ENCODE measurements at regions not wholly inside any gene's neighbourhood (a gene's known extent, or its start where the extent isn't known, plus 50 kb on each side); places are given as distances from the start of the nearest gene placed in this dataset.
"Not testable (repeated sequence)": the region's sequence is repeated elsewhere in the genome, so short reads cannot be mapped to it uniquely, and the experiment has no call there.

DNA sequence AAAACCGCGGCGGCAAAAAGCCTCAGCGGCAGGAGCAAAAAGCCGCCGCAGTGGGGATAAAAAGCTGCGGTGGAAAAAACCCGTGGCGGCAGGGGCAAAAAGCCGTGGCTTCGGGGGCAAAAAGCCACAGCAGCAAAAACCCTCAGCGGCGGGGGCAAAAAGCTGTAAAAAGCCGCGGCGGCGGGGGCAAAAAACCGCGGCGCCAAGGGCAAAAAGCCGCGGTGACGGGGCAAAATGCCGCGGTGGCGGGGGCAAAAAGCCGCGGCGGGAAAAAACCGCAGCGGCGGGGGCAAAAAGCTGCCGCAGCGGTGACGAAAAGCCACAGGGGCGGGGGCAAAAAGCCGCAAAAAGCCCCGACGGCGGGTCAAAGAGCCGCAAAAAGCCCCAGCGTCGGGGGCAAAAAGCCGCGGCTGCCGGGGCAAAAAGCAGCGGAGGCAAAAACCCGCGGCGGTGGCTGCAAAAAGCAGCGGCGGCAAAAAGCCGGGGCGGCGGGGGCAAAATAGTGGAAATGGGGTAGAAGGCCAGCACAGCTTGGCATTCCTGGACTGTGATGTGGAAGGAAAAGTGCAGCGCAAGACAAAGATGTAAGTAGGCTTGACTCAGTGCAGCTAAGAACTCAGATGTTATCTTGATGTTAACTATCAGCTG is 151.8 kb downstream of the ANKRD30BL start:
- POLR2A ChIA-PET: no interaction called here
- FAIRE-seq: no peak
- 19% methylated on average over 55 of the region's 56 CpGs for WGBS (ENCODE audit: missing lambda C conversion rate)
- DNase-seq (ENCODE audit: low read depth in 1 of 2, low spot score in 1 of 2): no peak
- TF ChIP-seq CBX8 (IDR thresholded peaks at IDR 0.05) (peak; percentile 33; the same call in 1 of the 2 replicates), ZSCAN20 (CRISPR knock-in tag; IDR thresholded peaks at IDR 0.05) (no peak), KDM5A (IDR thresholded peaks at IDR 0.05) (no peak), CHD4 (IDR thresholded peaks at IDR 0.05; ENCODE audit: borderline replicate concordance) (no peak)
- CTCF ChIA-PET: no interaction called here
- Histone ChIP-seq H3K9me3 (no peaks in the 10 kb centered on the region), H3K4me3 (peak overlapping the region; percentile 35; the same call in 2 of the 3 replicates), H3K27ac (no peak overlapping the region), H3K4me2 (peak overlapping the region; percentile 63), H3K4me1 (no peaks in the 10 kb centered on the region)
- no peak for ATAC-seq

DNA sequence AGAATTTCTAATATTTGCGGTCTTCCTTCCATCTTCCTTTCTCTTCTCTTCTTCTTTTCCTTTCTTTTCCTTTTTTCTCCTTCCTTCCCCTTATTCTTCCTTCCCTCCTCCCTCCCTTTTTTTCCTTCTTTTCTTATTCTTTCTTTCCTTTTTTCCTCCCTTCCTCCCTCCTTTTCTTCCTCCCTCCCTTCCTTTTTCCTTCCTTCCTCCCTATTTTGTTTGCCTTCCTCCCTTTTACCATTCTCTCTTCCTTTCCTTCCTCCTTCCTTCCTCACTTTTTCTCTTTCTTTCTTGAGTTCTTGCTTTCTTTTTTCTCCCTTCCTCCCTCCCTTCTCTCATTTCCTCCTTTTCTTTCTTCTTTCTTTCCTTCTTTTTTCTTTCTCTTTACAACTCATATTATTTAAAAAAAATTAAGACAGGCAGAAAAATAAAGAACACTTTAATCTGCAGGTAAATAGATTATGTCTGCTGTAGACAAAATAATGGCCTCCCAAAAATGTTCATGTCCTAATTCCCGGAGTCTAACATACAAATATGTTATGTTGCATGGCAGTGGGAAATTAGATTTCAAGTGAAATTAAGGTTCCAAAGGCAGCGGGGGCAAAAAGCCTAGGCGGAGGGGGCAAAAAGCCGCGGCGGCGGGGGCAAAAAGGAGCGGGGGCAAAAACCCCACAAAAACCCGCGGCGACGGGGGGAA is 152.4 kb downstream of the ANKRD30BL start:
- Histone ChIP-seq H3K9me3 (no peaks in the 10 kb centered on the region), H3K4me2 (peak overlapping the region; percentile 63), H3K27ac (no peak overlapping the region), H3K4me3 (peak overlapping the region; percentile 35; the same call in 1 of the 3 replicates), H3K4me1 (no peaks in the 10 kb centered on the region)
- DNase-seq (ENCODE audit: low read depth in 1 of 2, low spot score in 1 of 2) (no peak), FAIRE-seq (no peak), ATAC-seq (no peak)
- 33% methylated on average over 4 of the region's 13 CpGs for WGBS (ENCODE audit: missing lambda C conversion rate)
- CTCF ChIA-PET: no interaction called here
- TF ChIP-seq HEYL (CRISPR knock-in tag; IDR thresholded peaks at IDR 0.05) (no peak), MYC (IDR thresholded peaks at IDR 0.05; ENCODE audit: borderline replicate concordance, low read length) (no peak), ZC3H11A (IDR thresholded peaks at IDR 0.05) (no peak), EP300 (IDR thresholded peaks at IDR 0.05) (no peak), KDM5A (IDR thresholded peaks at IDR 0.05) (no peak), SREBF2 (IDR thresholded peaks at IDR 0.05) (no peak), NR3C1 (IDR thresholded peaks at IDR 0.05) (no peak)
- TF ChIP-seq, protein P1, sequence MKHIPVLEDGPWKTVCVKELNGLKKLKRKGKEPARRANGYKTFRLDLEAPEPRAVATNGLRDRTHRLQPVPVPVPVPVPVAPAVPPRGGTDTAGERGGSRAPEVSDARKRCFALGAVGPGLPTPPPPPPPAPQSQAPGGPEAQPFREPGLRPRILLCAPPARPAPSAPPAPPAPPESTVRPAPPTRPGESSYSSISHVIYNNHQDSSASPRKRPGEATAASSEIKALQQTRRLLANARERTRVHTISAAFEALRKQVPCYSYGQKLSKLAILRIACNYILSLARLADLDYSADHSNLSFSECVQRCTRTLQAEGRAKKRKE (CRISPR knock-in tag; IDR thresholded peaks at IDR 0.05; ENCODE audit: low read depth): no peak
- TF ChIP-seq, protein P2, sequence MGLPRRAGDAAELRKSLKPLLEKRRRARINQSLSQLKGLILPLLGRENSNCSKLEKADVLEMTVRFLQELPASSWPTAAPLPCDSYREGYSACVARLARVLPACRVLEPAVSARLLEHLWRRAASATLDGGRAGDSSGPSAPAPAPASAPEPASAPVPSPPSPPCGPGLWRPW (IDR thresholded peaks at IDR 0.05): no peak
- TF ChIP-seq, protein P3, sequence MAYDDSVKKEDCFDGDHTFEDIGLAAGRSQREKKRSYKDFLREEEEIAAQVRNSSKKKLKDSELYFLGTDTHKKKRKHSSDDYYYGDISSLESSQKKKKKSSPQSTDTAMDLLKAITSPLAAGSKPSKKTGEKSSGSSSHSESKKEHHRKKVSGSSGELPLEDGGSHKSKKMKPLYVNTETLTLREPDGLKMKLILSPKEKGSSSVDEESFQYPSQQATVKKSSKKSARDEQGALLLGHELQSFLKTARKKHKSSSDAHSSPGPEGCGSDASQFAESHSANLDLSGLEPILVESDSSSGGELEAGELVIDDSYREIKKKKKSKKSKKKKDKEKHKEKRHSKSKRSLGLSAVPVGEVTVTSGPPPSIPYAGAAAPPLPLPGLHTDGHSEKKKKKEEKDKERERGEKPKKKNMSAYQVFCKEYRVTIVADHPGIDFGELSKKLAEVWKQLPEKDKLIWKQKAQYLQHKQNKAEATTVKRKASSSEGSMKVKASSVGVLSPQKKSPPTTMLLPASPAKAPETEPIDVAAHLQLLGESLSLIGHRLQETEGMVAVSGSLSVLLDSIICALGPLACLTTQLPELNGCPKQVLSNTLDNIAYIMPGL (CRISPR knock-in tag; IDR thresholded peaks at IDR 0.05; ENCODE audit: borderline replicate concordance): no peak
- TF ChIP-seq, protein P4, sequence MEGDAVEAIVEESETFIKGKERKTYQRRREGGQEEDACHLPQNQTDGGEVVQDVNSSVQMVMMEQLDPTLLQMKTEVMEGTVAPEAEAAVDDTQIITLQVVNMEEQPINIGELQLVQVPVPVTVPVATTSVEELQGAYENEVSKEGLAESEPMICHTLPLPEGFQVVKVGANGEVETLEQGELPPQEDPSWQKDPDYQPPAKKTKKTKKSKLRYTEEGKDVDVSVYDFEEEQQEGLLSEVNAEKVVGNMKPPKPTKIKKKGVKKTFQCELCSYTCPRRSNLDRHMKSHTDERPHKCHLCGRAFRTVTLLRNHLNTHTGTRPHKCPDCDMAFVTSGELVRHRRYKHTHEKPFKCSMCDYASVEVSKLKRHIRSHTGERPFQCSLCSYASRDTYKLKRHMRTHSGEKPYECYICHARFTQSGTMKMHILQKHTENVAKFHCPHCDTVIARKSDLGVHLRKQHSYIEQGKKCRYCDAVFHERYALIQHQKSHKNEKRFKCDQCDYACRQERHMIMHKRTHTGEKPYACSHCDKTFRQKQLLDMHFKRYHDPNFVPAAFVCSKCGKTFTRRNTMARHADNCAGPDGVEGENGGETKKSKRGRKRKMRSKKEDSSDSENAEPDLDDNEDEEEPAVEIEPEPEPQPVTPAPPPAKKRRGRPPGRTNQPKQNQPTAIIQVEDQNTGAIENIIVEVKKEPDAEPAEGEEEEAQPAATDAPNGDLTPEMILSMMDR (IDR thresholded peaks at IDR 0.05): no peak
- POLR2A ChIA-PET: no interaction called here

DNA sequence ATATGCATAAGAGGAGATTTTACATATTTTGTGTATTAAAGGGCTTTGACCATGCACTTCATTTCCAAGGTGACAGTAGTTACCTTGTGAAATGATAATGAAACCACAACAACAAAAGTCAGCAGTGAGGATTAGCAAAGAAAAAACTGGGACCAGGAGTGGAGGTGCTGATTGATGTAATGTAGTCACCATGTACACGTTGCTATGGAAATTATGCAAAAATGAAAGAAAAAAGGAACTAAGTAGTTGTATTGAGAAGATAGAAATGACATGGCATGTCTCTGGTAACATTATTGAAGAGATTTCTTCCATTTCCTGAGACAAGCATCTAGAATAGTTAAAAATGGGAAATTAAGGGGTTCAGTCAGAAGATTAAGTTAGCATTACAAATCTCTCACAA is 171.0 kb downstream of the ANKRD30BL start:
- H3K4me1 ChIP-seq; CTCF ChIA-PET; H3K27ac ChIP-seq; POLR2A ChIA-PET; H3K4me3 ChIP-seq; ATAC-seq; FAIRE-seq; H3K4me2 ChIP-seq; H3K9me3 ChIP-seq; DNase-seq (ENCODE audit: low read depth in 1 of 2, low spot score in 1 of 2): not testable (repeated sequence)
- WGBS (ENCODE audit: missing lambda C conversion rate): 0% methylated on average over 1 of the region's 1 CpG

DNA sequence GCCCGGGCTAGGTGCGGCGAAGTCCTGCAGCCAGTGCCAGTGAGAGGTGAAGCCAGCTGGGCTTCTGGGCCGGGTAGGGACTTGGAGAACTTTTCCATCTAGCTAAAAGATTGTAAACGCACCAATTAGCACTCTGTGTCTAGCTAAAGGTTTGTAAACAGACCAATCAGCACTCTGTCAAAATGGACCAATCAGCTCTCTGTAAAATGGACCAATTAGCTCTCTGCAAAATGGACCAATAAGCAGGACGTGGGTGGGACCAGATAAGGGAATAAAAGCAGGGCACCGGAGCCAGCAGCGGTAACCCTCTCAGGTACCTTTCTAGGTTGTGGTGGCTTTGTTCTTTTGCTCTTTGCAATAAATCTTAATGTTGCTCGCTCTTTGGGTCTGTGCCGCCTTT is 195.1 kb downstream of the ANKRD30BL start:
- H3K4me2 ChIP-seq; POLR2A ChIA-PET; FAIRE-seq; DNase-seq (ENCODE audit: low read depth in 1 of 2, low spot score in 1 of 2); ATAC-seq; H3K4me1 ChIP-seq; H3K9me3 ChIP-seq; CTCF ChIA-PET; H3K27ac ChIP-seq; H3K4me3 ChIP-seq: not testable (repeated sequence)
- 45% methylated on average over 10 of the region's 10 CpGs for WGBS (ENCODE audit: missing lambda C conversion rate)

Data from A549 (cell line).